ENCODE measurements at regions not wholly inside any gene's neighbourhood (a gene's known extent, or its start where the extent isn't known, plus 50 kb on each side); places are given as distances from the start of the nearest gene placed in this dataset.
"Not testable (repeated sequence)": the region's sequence is repeated elsewhere in the genome, so short reads cannot be mapped to it uniquely, and the experiment has no call there.

- DNase-seq (ENCODE audit: low read depth in 2 of 2): peak; percentile 83
Measured at GRCh38 chr21:35204850-35205541, 155.9 kb upstream of the RUNX1 start.

GRCh38 chr21:35204125-35204524, 155.0 kb upstream of the RUNX1 start:
- no peak for DNase-seq (ENCODE audit: low read depth in 2 of 2)

- DNase-seq (ENCODE audit: low read depth in 2 of 2): no peak
Measured at GRCh38 chr21:35203093-35203977, 154.2 kb upstream of the RUNX1 start.

GRCh38 chr21:35202431-35202830, 153.3 kb upstream of the RUNX1 start:
- DNase-seq (ENCODE audit: low read depth in 2 of 2): no peak

GRCh38 chr21:35201799-35202198, 152.7 kb upstream of the RUNX1 start:
- no peak for DNase-seq (ENCODE audit: low read depth in 2 of 2)

GRCh38 chr21:35201288-35201687, 152.2 kb upstream of the RUNX1 start:
- no peak for DNase-seq (ENCODE audit: low read depth in 2 of 2)

- DNase-seq (ENCODE audit: low read depth in 2 of 2): no peak
Measured at GRCh38 chr21:35199733-35200015, 150.6 kb upstream of the RUNX1 start.

- DNase-seq (ENCODE audit: low read depth in 2 of 2): no peak
Measured at GRCh38 chr21:35198982-35199732, 150.1 kb upstream of the RUNX1 start.

- DNase-seq (ENCODE audit: low read depth in 2 of 2): no peak
Measured at GRCh38 chr21:35198565-35198964, 149.5 kb upstream of the RUNX1 start.

GRCh38 chr21:35197992-35198431, 148.9 kb upstream of the RUNX1 start:
- DNase-seq (ENCODE audit: low read depth in 2 of 2): peak; percentile 93 to 94

GRCh38 chr21:35197191-35197590, 148.1 kb upstream of the RUNX1 start:
- DNase-seq (ENCODE audit: low read depth in 2 of 2): no peak

- DNase-seq (ENCODE audit: low read depth in 2 of 2): no peak
Measured at GRCh38 chr21:35196128-35196527, 147.0 kb upstream of the RUNX1 start.

- DNase-seq (ENCODE audit: low read depth in 2 of 2): no peak
Measured at GRCh38 chr21:35195232-35195631, 146.1 kb upstream of the RUNX1 start.

- no peak for DNase-seq (ENCODE audit: low read depth in 2 of 2)
Measured at GRCh38 chr21:35191754-35192153, 142.7 kb upstream of the RUNX1 start.

GRCh38 chr21:35191128-35191527, 142.0 kb upstream of the RUNX1 start:
- DNase-seq (ENCODE audit: low read depth in 2 of 2): no peak

GRCh38 chr21:35190201-35190701, 141.1 kb upstream of the RUNX1 start:
- DNase-seq (ENCODE audit: low read depth in 2 of 2): no peak

GRCh38 chr21:35189077-35189863, 140.2 kb upstream of the RUNX1 start:
- DNase-seq (ENCODE audit: low read depth in 2 of 2): peak; percentile 94 to 95

GRCh38 chr21:35183389-35183788, 134.3 kb upstream of the RUNX1 start:
- DNase-seq (ENCODE audit: low read depth in 2 of 2): not testable (repeated sequence)

- DNase-seq (ENCODE audit: low read depth in 2 of 2): no peak
Measured at GRCh38 chr21:35179990-35180540, 131.0 kb upstream of the RUNX1 start.

- DNase-seq (ENCODE audit: low read depth in 2 of 2): no peak
Measured at GRCh38 chr21:35178827-35179226, 129.7 kb upstream of the RUNX1 start.

- no peak for DNase-seq (ENCODE audit: low read depth in 2 of 2)
Measured at GRCh38 chr21:35178098-35178497, 129.0 kb upstream of the RUNX1 start.
